HEK293T (cell line): ENCODE measurements at regions not wholly inside any gene's neighbourhood (a gene's known extent, or its start where the extent isn't known, plus 50 kb on each side); places are given as distances from the start of the nearest gene placed in this dataset.

Experiments used
- ARNT ChIP-seq: fragments of 450-650 bp; IDR thresholded peaks from 2 replicates; pipeline ENCODE4 v1.6.1; 2017; ENCODE audit warnings: mild to moderate bottlenecking
- BHLHE40 ChIP-seq: fragments of 450-650 bp; IDR thresholded peaks from 2 replicates; pipeline ENCODE4 v1.6.1; 2016; ENCODE audit warnings: mild to moderate bottlenecking, moderate library complexity, borderline replicate concordance
- ELF4 ChIP-seq: fragments of 450-650 bp; IDR thresholded peaks from 2 replicates; pipeline ENCODE4 v1.6.1; 2017; ENCODE audit warnings: antibody characterized with exemption
- FOXA1 ChIP-seq: fragments of 450-650 bp; IDR thresholded peaks from 2 replicates; pipeline ENCODE4 v1.6.1; 2016; ENCODE audit warnings: mild to moderate bottlenecking
- SP1 ChIP-seq: fragments of 450-650 bp; IDR thresholded peaks from 2 replicates; pipeline ENCODE4 v1.6.1; 2017
- SUZ12 ChIP-seq: fragments of 450-650 bp; IDR thresholded peaks from 2 replicates; pipeline ENCODE4 v1.6.1; 2016; ENCODE audit warnings: mild to moderate bottlenecking
- ZNF384 ChIP-seq: fragments of 450-650 bp; IDR thresholded peaks from 2 replicates; pipeline ENCODE4 v1.6.1; 2016

DNA sequence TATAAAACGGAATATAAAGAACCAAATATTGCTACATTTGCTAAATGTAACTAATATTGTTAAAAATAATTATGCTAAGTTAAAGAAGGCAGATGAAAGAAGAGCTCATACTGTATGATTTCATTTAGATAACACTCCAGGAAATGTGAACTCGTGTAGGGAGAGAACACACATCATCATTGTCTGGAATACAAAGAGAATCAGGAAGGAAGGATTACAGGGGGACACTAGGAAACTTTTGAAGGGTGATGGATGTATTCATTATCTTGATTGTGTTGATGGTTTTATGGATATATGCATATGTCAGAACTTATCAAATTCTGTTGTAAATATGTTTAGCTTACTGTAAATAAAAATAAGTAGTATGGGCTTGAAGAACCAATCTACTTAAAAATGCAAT lies 104.1 kb upstream of the TRIB2 start:
- TF ChIP-seq BHLHE40: no peak
- TF ChIP-seq ARNT: no peak
- no peak for TF ChIP-seq FOXA1
- TF ChIP-seq ELF4: no peak
- no peak for TF ChIP-seq SP1
- TF ChIP-seq SUZ12: no peak
- no peak for TF ChIP-seq ZNF384
